Bronchial epithelial cell (primary cell): ENCODE measurements at regions not wholly inside any gene's neighbourhood (a gene's known extent, or its start where the extent isn't known, plus 50 kb on each side); places are given as distances from the start of the nearest gene placed in this dataset.

Experiments used
- DNase-seq: peaks from one replicate; pipeline ENCODE4 v3.0.0-alpha.2; 2010; ENCODE audit warnings: low read depth
- FAIRE-seq: peaks from 2 replicates; lab custom pipeline; 2011; peaks lifted over from hg19 to GRCh38; lab: Jason Lieb, UNC
- H3K27me3 ChIP-seq: 2 replicates; pipeline ENCODE4 v1.5.1; 2011; ENCODE audit warnings: low read length; ENCODE audit not compliant: control insufficient read depth, insufficient read depth
- H3K36me3 ChIP-seq: 2 replicates; pipeline ENCODE4 v1.5.1; 2011; ENCODE audit warnings: low read length; ENCODE audit not compliant: control insufficient read depth, insufficient read depth
- H3K4me3 ChIP-seq: 2 replicates; pipeline ENCODE4 v1.5.1; 2011; ENCODE audit warnings: mild to moderate bottlenecking, low read depth, low read length, control low read depth
- CTCF ChIP-seq: IDR thresholded peaks from 2 replicates; pipeline ENCODE4 v1.5.1; 2011; ENCODE audit warnings: mild to moderate bottlenecking, moderate library complexity, low read length, control low read depth, inconsistent platforms; ENCODE audit not compliant: insufficient read depth, severe bottlenecking

GRCh38 chr5:15266841-15267240 is 233.1 kb upstream of the FBXL7 start:
- FAIRE-seq (no peak), DNase-seq (no peak)
- H3K4me3 ChIP-seq: no peak overlapping the region
- no peak for TF ChIP-seq CTCF
- H3K36me3 ChIP-seq: no peaks in the 10 kb centered on the region
- H3K27me3 ChIP-seq: no peaks in the 10 kb centered on the region

- FAIRE-seq: no peak
- no peak for DNase-seq
- Histone ChIP-seq H3K27me3 (no peaks in the 10 kb centered on the region), H3K4me3 (no peak overlapping the region), H3K36me3 (no peaks in the 10 kb centered on the region)
- no peak for TF ChIP-seq CTCF
Measured at GRCh38 chr5:15266229-15266628, 233.8 kb upstream of the FBXL7 start.

GRCh38 chr5:15263942-15264341 is 236.0 kb upstream of the FBXL7 start:
- no peaks in the 10 kb centered on the region for H3K27me3 ChIP-seq
- no peak for TF ChIP-seq CTCF
- no peak for DNase-seq
- no peaks in the 10 kb centered on the region for H3K36me3 ChIP-seq
- FAIRE-seq: no peak
- H3K4me3 ChIP-seq: no peak overlapping the region

- no peak for DNase-seq
- H3K4me3 ChIP-seq: no peak overlapping the region
- H3K36me3 ChIP-seq: no peaks in the 10 kb centered on the region
- no peak for TF ChIP-seq CTCF
- FAIRE-seq: no peak
- no peaks in the 10 kb centered on the region for H3K27me3 ChIP-seq
Measured at GRCh38 chr5:15263406-15263805, 236.6 kb upstream of the FBXL7 start.

- DNase-seq (no peak), FAIRE-seq (no peak)
- TF ChIP-seq CTCF: no peak
- no peak overlapping the region for H3K4me3 ChIP-seq
- H3K36me3 ChIP-seq: no peaks in the 10 kb centered on the region
- H3K27me3 ChIP-seq: no peaks in the 10 kb centered on the region
Measured at GRCh38 chr5:15261269-15261995, 238.5 kb upstream of the FBXL7 start.
